ENCODE measurements at regions not wholly inside any gene's neighbourhood (a gene's known extent, or its start where the extent isn't known, plus 50 kb on each side); places are given as distances from the start of the nearest gene placed in this dataset.
A peak's percentile ranks its signal among the peaks of the same experiment; 100 is the strongest.

- H3K4me3 Mint-ChIP-seq = no peak overlapping the region
- peaks cover 3% of the 10 kb centered on the region; the same call in 1 of the 2 replicates for H3K27me3 Mint-ChIP-seq (ENCODE audit: insufficient read depth)
- peak; percentile 34 for DNase-seq
- H3K4me1 Mint-ChIP-seq (ENCODE audit: low read depth) = peaks cover 48% of the 10 kb centered on the region
- H3K36me3 Mint-ChIP-seq (ENCODE audit: low read depth) = no peaks in the 10 kb centered on the region
- TF ChIP-seq, protein P1, sequence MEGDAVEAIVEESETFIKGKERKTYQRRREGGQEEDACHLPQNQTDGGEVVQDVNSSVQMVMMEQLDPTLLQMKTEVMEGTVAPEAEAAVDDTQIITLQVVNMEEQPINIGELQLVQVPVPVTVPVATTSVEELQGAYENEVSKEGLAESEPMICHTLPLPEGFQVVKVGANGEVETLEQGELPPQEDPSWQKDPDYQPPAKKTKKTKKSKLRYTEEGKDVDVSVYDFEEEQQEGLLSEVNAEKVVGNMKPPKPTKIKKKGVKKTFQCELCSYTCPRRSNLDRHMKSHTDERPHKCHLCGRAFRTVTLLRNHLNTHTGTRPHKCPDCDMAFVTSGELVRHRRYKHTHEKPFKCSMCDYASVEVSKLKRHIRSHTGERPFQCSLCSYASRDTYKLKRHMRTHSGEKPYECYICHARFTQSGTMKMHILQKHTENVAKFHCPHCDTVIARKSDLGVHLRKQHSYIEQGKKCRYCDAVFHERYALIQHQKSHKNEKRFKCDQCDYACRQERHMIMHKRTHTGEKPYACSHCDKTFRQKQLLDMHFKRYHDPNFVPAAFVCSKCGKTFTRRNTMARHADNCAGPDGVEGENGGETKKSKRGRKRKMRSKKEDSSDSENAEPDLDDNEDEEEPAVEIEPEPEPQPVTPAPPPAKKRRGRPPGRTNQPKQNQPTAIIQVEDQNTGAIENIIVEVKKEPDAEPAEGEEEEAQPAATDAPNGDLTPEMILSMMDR (IDR thresholded peaks at IDR 0.05) = no peak
- no peak overlapping the region; the same call in 1 of the 2 replicates for H3K27ac Mint-ChIP-seq
- no peaks in the 10 kb centered on the region for H3K9me3 Mint-ChIP-seq
These were observed 219.2 kb downstream of the MTX2 start for GRCh38 chr2:176488431-176488830.

DNA sequence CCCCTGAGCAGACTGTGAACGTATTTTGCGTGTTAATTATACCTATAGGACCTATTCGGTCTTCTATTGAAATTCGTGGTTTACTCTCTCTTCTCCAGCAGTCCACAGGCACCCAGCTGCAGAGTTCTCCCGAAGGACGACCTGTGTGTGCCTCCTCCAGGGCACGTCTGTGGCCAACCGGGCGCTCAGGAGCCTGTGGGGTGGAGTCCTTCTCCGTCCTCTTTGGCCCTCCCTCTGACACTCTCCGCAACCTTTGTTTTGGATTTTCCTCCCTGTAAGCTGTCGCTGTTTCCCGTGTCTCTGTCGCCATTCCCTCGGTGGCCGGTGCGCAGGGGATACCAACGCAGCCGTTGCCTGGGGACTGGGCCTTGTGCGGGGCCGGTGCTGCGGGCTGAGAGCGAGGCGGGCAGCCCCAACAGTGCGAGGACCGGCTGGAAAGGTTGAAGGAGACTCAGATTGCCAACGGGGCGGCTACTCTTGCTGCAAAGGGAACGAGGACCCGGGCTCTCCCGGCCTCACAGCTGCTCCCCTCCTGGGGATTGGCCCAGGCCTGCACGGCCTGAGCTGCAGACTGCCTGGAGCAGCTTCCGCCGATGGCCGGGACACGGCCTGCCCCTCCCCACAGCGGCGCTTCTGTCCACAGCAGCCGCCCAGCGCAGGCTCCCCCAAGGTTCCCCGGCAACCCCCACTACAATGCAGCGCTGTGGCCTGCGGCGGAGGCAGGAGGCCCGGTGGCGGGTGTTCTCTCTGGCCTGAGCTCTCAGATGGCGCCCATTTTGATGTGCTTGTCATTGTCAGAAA, 221.0 kb downstream of the MTX2 start:
- Mint-ChIP-seq H3K4me1 (ENCODE audit: low read depth) (peaks cover 38% of the 10 kb centered on the region), H3K36me3 (ENCODE audit: low read depth) (no peaks in the 10 kb centered on the region), H3K4me3 (peak overlapping the region; percentile 73), H3K27ac (peak overlapping the region; percentile 92), H3K9me3 (no peaks in the 10 kb centered on the region), H3K27me3 (ENCODE audit: insufficient read depth) (peaks cover 3% of the 10 kb centered on the region; the same call in 1 of the 2 replicates)
- TF ChIP-seq, protein P1 (IDR thresholded peaks at IDR 0.05) = no peak
- DNase-seq = peak; percentile 25

GRCh38 chr2:176491172-176491904, 222.1 kb downstream of the MTX2 start:
- Mint-ChIP-seq H3K36me3 (ENCODE audit: low read depth) (no peaks in the 10 kb centered on the region), H3K9me3 (no peaks in the 10 kb centered on the region), H3K27me3 (ENCODE audit: insufficient read depth) (peaks cover 3% of the 10 kb centered on the region), H3K4me1 (ENCODE audit: low read depth) (peaks cover 38% of the 10 kb centered on the region), H3K4me3 (peak overlapping the region; percentile 73), H3K27ac (peak overlapping the region; percentile 92)
- TF ChIP-seq, protein P1 (IDR thresholded peaks at IDR 0.05) = no peak
- peak; percentile 98 for DNase-seq

GRCh38 chr2:176492583-176492982, 223.3 kb downstream of the MTX2 start:
- no peak overlapping the region for H3K4me3 Mint-ChIP-seq
- H3K9me3 Mint-ChIP-seq = no peaks in the 10 kb centered on the region
- H3K27me3 Mint-ChIP-seq (ENCODE audit: insufficient read depth) = no peaks in the 10 kb centered on the region; the same call in none of the 2 replicates
- peaks cover 38% of the 10 kb centered on the region for H3K4me1 Mint-ChIP-seq (ENCODE audit: low read depth)
- DNase-seq = no peak
- no peak overlapping the region for H3K27ac Mint-ChIP-seq
- no peaks in the 10 kb centered on the region for H3K36me3 Mint-ChIP-seq (ENCODE audit: low read depth)
- TF ChIP-seq, protein P1 (IDR thresholded peaks at IDR 0.05) = no peak

GRCh38 chr2:176493226-176493825, 224.1 kb downstream of the MTX2 start:
- H3K9me3 Mint-ChIP-seq = no peaks in the 10 kb centered on the region
- TF ChIP-seq, protein P1 (IDR thresholded peaks at IDR 0.05) = no peak
- peaks cover 32% of the 10 kb centered on the region for H3K4me1 Mint-ChIP-seq (ENCODE audit: low read depth)
- no peak overlapping the region for H3K27ac Mint-ChIP-seq
- peaks cover 3% of the 10 kb centered on the region; the same call in 1 of the 2 replicates for H3K27me3 Mint-ChIP-seq (ENCODE audit: insufficient read depth)
- H3K4me3 Mint-ChIP-seq = no peak overlapping the region
- no peaks in the 10 kb centered on the region for H3K36me3 Mint-ChIP-seq (ENCODE audit: low read depth)
- DNase-seq = no peak
